ENCODE measurements at regions not wholly inside any gene's neighbourhood (a gene's known extent, or its start where the extent isn't known, plus 50 kb on each side); places are given as distances from the start of the nearest gene placed in this dataset.
A peak's percentile ranks its signal among the peaks of the same experiment; 100 is the strongest.

DNA sequence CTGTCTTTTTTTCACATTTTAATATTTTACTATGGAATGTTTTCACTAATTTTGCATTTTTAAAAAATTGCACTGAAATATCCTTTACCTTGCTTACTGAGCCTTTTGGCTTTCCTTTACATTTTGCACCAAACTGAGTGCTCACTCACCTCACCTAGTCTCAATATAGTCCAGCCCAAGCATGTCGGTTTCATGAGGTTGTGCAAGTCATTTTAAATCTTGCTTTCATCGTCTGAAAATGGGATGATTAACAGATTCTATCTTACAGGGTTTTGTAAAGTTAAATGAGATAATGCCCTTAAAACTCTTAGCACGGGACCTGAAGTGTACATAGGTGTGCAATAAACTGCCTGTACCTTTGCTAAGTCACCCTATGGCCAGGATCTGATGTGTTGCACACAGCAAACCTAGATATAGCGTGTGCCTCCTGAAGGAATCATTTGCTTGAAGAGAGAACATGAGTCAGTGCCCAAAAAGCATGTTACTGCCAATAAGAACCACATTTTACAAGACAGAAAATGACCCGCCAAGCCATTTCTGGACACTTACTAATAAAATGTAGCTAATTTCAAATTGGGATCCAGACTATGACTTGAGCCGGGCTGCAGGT lies 199.8 kb downstream of the JCAD start:
- TF ChIP-seq, protein P1, sequence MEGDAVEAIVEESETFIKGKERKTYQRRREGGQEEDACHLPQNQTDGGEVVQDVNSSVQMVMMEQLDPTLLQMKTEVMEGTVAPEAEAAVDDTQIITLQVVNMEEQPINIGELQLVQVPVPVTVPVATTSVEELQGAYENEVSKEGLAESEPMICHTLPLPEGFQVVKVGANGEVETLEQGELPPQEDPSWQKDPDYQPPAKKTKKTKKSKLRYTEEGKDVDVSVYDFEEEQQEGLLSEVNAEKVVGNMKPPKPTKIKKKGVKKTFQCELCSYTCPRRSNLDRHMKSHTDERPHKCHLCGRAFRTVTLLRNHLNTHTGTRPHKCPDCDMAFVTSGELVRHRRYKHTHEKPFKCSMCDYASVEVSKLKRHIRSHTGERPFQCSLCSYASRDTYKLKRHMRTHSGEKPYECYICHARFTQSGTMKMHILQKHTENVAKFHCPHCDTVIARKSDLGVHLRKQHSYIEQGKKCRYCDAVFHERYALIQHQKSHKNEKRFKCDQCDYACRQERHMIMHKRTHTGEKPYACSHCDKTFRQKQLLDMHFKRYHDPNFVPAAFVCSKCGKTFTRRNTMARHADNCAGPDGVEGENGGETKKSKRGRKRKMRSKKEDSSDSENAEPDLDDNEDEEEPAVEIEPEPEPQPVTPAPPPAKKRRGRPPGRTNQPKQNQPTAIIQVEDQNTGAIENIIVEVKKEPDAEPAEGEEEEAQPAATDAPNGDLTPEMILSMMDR (IDR thresholded peaks at IDR 0.05; ENCODE audit: low read depth, low read length): no peak
- H3K4me3 ChIP-seq (replicated peaks in 1 of 2; ENCODE audit: low read depth in 2 of 2, low read length in 2 of 2): no peak overlapping the region
- peak in 1 of 2 donors; percentile 32 for DNase-seq (ENCODE audit: low read depth in 2 of 2)

DNA sequence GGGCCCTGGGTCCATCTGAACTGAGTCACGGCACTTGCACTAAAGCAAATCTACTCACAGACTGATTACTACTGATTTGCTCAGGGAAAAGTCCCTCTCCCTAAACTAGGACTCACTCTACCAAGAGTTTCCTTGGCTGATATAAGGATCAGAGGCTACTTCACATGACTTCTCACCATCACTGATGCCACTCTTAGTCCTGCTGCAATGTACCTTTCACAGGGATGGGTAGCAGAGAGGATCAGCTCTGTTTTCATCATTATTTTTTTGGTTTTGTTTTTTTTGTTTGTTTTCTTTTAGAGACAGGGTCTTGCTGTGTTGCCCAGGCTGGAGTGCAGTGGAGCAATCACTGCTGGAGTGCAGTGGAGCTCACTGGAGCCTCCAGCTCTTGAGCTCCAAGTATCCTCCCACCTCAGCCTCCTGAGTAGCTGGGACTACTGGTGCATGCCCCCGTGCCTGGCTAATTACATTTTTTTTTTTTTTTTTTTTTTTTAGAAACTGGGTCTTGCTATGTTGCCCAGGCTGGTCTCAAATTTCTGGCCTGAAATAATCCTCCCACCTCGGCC lies 200.6 kb downstream of the JCAD start:
- H3K4me3 ChIP-seq (replicated peaks in 1 of 2; ENCODE audit: low read depth in 2 of 2, low read length in 2 of 2): no peak overlapping the region
- DNase-seq (ENCODE audit: low read depth in 2 of 2): no peak
- TF ChIP-seq, protein P1 (IDR thresholded peaks at IDR 0.05; ENCODE audit: low read depth, low read length): no peak

DNA sequence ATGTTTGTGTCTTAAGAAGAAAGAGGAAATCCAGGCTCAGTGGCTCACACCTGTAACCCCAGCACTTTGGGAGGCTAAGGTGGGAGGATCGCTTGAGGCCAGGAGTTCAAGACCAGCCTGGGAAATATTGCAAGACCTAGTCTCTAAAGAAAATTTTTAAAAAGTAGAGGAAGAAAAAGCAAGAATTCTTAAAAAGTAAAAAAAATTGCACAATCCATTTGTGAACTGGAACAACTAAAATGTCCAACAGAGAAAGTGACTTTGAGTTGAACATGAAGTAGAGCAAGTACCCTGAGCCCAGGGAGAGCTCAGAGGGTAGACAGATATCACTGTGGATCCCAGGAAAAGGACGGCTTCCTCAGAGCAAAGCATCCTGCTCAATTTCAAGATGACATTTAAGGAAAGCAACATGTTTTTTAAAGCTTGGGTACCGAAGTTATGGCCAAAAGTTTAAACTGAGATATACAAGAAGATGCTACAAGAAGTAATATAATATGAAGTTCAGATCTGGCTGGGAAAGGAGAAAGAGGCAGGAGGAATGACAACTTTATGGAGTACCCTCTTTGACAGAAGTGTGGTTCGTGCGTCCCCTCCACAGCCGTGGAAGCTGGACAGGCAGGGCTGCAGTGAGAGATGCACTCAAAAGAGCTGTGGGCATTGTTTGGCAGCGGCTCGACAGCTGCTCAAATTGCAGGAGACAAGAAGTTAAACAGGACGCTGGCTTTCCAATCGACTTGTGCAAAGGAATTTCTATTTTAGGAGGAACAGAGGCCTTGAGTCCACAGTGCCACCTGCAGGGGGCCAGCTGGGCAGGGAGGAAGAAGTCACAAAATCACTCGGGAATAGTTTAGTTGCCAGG lies 201.3 kb downstream of the JCAD start:
- peak; percentile 77 to 79 for DNase-seq (ENCODE audit: low read depth in 2 of 2)
- H3K4me3 ChIP-seq (replicated peaks in 1 of 2; ENCODE audit: low read depth in 2 of 2, low read length in 2 of 2): no peak overlapping the region
- TF ChIP-seq, protein P1 (IDR thresholded peaks at IDR 0.05; ENCODE audit: low read depth, low read length): peak; percentile 89

DNA sequence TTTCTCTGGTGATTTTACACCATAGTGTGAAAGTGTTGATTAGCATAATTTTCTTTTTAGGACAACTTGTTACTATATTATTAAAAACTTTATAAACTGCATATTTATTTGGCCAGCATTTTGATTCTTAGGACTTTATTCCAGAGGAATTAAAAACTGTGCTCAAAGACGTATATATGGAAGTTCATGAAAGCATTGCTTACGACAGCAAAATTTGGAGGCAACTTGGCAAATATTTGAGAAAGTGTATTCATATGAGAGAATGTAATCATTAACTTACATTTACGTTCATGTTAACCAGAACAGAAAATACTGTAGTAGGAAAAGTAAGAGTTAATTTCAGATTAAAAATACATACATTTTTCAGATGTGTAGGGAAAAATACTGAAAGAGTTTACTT lies 203.1 kb downstream of the JCAD start:
- no peak overlapping the region for H3K4me3 ChIP-seq (replicated peaks in 1 of 2; ENCODE audit: low read depth in 2 of 2, low read length in 2 of 2)
- TF ChIP-seq, protein P1 (IDR thresholded peaks at IDR 0.05; ENCODE audit: low read depth, low read length): no peak
- DNase-seq (ENCODE audit: low read depth in 2 of 2): no peak

DNA sequence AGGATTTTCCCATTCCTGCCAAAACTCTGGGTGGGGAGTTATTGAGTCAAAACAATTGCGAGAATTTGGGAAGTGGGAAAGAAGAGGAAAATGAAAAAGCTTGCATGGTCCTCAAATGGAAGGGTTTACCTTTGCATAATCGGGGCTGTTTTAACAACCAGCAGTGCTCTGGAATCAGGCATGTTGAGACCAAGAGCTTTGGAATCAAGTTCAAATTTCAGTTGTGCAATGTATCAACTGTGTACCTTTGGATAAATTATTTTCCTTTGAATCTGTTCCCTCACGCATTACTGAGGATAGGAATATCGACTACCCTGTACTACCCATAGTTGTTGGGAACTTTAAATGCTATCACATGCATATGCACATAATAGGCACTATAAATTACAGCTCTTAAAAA lies 205.5 kb downstream of the JCAD start:
- H3K4me3 ChIP-seq (replicated peaks in 1 of 2; ENCODE audit: low read depth in 2 of 2, low read length in 2 of 2): no peak overlapping the region
- no peak for DNase-seq (ENCODE audit: low read depth in 2 of 2)
- TF ChIP-seq, protein P1 (IDR thresholded peaks at IDR 0.05; ENCODE audit: low read depth, low read length): no peak

DNA sequence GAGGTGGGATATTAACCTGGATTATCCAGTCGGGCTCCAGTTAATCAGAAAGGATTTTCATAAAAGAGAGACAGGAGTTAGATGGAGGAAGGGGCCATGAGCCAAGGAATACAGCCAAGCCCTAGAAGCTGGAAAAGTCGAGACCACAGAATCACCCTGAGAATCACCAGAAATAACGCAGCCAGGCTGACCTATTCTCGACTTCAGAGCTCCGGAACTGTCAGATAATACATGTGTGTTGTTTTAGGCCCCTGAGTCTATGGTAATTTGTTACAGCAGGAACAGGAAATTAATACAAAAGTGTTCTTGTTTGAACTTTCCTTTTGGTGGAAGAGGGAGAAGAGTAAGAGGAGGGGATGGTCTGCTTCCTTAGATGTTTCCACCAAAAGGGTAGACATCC lies 208.1 kb downstream of the JCAD start:
- H3K4me3 ChIP-seq (replicated peaks in 1 of 2; ENCODE audit: low read depth in 2 of 2, low read length in 2 of 2): no peak overlapping the region
- TF ChIP-seq, protein P1 (IDR thresholded peaks at IDR 0.05; ENCODE audit: low read depth, low read length): no peak
- DNase-seq (ENCODE audit: low read depth in 2 of 2): no peak

Measured in cardiac fibroblast (primary cell).